ENCODE measurements at regions not wholly inside any gene's neighbourhood (a gene's known extent, or its start where the extent isn't known, plus 50 kb on each side); places are given as distances from the start of the nearest gene placed in this dataset.

DNA sequence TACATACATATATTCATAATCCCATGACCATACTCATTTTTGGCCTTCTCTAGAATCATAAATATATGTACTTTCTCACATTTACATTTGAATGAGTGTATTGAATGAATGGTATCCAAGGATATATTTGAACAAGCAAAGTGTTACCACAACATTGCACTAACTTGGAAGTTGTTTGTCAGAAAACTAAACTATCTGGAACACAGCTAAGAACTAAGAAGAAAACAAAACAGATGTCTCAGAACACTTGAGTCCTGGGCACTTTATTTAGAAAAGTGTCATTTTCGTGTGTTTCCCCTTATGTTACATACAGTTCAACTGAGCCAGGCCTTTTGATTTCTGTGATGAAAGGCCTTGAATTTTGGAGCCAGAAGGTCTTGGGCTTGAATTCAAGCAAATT is 466.7 kb upstream of the FAT1 start:
- TF ChIP-seq GATA2 (IDR thresholded peaks at IDR 0.05; ENCODE audit: low read depth, low read length) (no peak), GATA3 (IDR thresholded peaks at IDR 0.05; ENCODE audit: low read depth, low read length) (no peak)
